Activated CD8-positive, alpha-beta T cell treated with anti-CD3 and anti-CD28 coated beads for 36 hours (primary cell): ENCODE measurements at regions not wholly inside any gene's neighbourhood (a gene's known extent, or its start where the extent isn't known, plus 50 kb on each side); places are given as distances from the start of the nearest gene placed in this dataset.

ENCODE experiments used
- ATAC-seq: fragments of 200-7000 bp; cut with Tn5 transposase; one replicate; pipeline ENCODE4 v1.10.0; 2021; ENCODE audit warnings: mild to moderate bottlenecking, moderate library complexity
- CTCF ChIA-PET: fragments of 350-600 bp; sonication (Branson Sonifier 250); formaldehyde crosslinking; loops from one replicate; lab custom pipeline; 2021; ENCODE audit warnings: antibody characterized with exemption; lab: Charles Lee
- POLR2A ChIA-PET: fragments of 350-600 bp; sonication (Branson Sonifier 250); formaldehyde crosslinking; loops from one replicate; lab custom pipeline; 2021; ENCODE audit warnings: antibody characterized with exemption; lab: Charles Lee
- DNase-seq: peaks from one replicate; pipeline ENCODE4 v3.0.0-alpha.2; 2020
- H3K27ac Mint-ChIP-seq: one replicate; pipeline ENCODE4 v1.8.0; 2021; ENCODE audit warnings: mild to moderate bottlenecking, mixed read lengths
- H3K27me3 Mint-ChIP-seq: one replicate; pipeline ENCODE4 v1.8.0; 2021; ENCODE audit warnings: mixed read lengths
- H3K36me3 Mint-ChIP-seq: one replicate; pipeline ENCODE4 v1.8.0; 2021; ENCODE audit warnings: low read depth, mixed read lengths
- H3K4me1 Mint-ChIP-seq: one replicate; pipeline ENCODE4 v1.8.0; 2021; ENCODE audit warnings: low read depth, mixed read lengths
- H3K4me3 Mint-ChIP-seq: one replicate; pipeline ENCODE4 v1.8.0; 2021; ENCODE audit warnings: mild to moderate bottlenecking, moderate library complexity, mixed read lengths
- H3K9me3 Mint-ChIP-seq: one replicate; pipeline ENCODE4 v1.8.0; 2021; ENCODE audit warnings: mixed read lengths
- intact Hi-C: fragments of 100-400 bp; cut with micrococcal nuclease; formaldehyde crosslinking; loops from one replicate; pipeline ENCODE4 v1.10.0; 2022
- TF ChIP-seq, protein P1 (sequence below): fragments of 200-600 bp; IDR thresholded peaks from one replicate; pipeline ENCODE4 v1.8.0; 2022; ENCODE audit warnings: antibody characterized with exemption, mild to moderate bottlenecking

DNA sequence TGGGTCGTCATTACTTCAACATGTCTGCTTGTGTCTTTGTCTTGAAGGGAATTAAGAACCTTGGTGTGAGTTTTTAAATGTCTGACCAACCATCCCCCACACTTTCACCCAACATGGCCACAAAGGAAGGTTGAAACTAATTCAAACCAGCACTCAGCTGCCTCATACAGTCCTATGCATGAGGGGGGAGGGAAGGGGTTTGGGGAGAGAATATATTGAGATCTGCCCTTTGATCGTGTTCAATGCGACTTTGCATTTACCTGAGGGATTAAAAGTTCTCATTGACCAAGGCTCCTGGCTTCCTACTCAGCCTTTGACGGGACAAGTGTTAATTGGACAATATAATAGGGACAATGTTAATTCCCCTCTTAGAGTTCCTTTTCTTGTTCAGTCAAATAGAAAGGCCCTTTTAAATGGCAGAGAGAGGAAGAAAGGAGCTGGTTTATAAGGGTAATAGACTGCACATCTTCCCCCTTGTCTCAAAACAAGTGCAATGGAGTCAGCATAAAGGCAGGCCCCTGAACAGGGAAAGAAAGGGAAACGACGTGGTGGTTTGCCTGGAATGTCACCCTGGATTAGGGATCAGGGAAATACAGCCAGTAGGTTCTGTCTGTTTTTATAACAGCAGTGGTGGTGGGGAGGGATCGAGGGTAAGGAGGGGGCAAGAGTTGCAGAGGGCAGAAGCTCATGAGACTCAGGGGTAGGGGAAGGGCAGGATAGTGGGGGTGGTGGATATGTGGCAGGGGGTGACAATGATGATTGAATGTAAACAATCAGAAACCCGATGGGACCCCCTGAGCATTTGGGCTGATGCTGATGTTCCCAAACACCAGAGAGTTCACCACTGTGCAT is 198.7 kb downstream of the MYCN start:
- H3K4me1 Mint-ChIP-seq: no peaks in the 10 kb centered on the region
- H3K4me3 Mint-ChIP-seq: no peak overlapping the region
- peaks cover 4% of the 10 kb centered on the region for H3K9me3 Mint-ChIP-seq
- CTCF ChIA-PET: no interaction called here
- intact Hi-C loops: no loop called here
- DNase-seq (no peak), ATAC-seq (no peak)
- H3K36me3 Mint-ChIP-seq: no peaks in the 10 kb centered on the region
- no peak overlapping the region for H3K27ac Mint-ChIP-seq
- TF ChIP-seq, protein P1, sequence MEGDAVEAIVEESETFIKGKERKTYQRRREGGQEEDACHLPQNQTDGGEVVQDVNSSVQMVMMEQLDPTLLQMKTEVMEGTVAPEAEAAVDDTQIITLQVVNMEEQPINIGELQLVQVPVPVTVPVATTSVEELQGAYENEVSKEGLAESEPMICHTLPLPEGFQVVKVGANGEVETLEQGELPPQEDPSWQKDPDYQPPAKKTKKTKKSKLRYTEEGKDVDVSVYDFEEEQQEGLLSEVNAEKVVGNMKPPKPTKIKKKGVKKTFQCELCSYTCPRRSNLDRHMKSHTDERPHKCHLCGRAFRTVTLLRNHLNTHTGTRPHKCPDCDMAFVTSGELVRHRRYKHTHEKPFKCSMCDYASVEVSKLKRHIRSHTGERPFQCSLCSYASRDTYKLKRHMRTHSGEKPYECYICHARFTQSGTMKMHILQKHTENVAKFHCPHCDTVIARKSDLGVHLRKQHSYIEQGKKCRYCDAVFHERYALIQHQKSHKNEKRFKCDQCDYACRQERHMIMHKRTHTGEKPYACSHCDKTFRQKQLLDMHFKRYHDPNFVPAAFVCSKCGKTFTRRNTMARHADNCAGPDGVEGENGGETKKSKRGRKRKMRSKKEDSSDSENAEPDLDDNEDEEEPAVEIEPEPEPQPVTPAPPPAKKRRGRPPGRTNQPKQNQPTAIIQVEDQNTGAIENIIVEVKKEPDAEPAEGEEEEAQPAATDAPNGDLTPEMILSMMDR: no peak
- POLR2A ChIA-PET: no interaction called here
- peaks cover 2% of the 10 kb centered on the region for H3K27me3 Mint-ChIP-seq

DNA sequence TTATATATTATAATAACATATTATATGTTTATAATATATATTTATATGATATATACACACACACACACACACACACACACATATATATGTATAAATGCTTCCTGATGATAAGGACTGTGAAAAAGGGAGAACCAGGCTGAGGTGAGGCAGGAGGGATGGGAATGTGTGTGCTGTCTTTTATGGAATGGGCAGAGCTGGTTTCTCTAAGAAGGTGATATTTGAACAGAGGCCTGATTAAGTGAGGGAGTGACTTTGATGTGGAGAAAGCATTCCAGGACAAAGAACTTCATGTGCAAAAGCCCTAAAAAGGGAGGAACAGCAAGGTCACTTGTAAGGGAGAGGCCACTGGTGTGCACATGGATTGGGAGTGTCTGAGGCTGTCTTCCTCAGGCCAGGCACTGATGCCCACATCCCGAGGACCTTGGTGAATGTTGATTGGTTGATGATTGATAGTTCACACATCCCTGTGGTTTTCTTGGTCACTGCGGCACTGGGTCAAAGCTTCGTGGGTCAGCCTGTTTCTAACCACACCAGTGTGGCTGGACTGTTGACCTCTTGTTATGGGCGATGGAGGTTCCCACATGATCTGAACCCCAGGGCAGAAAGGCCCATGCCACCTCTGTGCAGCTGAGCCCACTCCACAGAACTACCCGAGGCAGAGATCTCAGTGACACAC is 196.9 kb downstream of the MYCN start:
- intact Hi-C loops: no loop called here
- ATAC-seq (no peak), DNase-seq (no peak)
- no peaks in the 10 kb centered on the region for H3K36me3 Mint-ChIP-seq
- peaks cover 2% of the 10 kb centered on the region for H3K27me3 Mint-ChIP-seq
- H3K4me1 Mint-ChIP-seq: no peaks in the 10 kb centered on the region
- ChIA-PET POLR2A (no interaction called here), CTCF (no interaction called here)
- no peaks in the 10 kb centered on the region for H3K9me3 Mint-ChIP-seq
- H3K27ac Mint-ChIP-seq: no peak overlapping the region
- TF ChIP-seq, protein P1: no peak
- no peak overlapping the region for H3K4me3 Mint-ChIP-seq

DNA sequence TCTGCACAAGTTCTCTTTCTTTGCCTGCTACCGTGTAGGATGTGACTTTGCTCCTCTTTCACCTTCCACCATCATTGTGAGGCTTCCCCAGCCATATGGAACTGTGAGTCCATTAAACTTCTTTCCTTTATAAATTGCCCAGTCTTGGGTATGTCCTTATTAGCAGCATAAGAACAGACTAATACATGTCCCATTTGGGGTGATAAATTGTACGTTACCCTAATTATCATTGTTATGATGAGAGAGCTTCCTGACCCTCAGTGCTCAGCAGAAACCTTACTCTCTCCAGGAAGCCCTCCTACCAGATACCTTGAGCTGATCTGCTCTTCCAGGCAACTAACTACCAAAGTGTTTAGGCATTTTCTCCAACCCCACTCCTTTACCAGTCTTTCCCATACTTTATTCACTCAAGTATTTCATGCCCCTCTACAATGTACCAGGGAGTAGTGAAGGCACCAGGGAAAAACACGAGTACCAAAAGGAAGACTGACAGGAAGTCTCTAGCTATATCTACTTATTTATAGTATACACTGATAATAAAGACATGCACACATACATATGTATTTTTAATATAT is 196.2 kb downstream of the MYCN start:
- H3K9me3 Mint-ChIP-seq: no peaks in the 10 kb centered on the region
- H3K27me3 Mint-ChIP-seq: peaks cover 2% of the 10 kb centered on the region
- H3K36me3 Mint-ChIP-seq: no peaks in the 10 kb centered on the region
- TF ChIP-seq, protein P1: no peak
- no peaks in the 10 kb centered on the region for H3K4me1 Mint-ChIP-seq
- no peak for DNase-seq
- no peak for ATAC-seq
- intact Hi-C loops: no loop called here
- no peak overlapping the region for H3K4me3 Mint-ChIP-seq
- no peak overlapping the region for H3K27ac Mint-ChIP-seq
- POLR2A ChIA-PET: interaction anchor here (0.9 kb wide), 1 partner anchor 10 kb away, joined by 3 read pairs; no protein-coding TSS in a partner anchor
- CTCF ChIA-PET: no interaction called here

DNA sequence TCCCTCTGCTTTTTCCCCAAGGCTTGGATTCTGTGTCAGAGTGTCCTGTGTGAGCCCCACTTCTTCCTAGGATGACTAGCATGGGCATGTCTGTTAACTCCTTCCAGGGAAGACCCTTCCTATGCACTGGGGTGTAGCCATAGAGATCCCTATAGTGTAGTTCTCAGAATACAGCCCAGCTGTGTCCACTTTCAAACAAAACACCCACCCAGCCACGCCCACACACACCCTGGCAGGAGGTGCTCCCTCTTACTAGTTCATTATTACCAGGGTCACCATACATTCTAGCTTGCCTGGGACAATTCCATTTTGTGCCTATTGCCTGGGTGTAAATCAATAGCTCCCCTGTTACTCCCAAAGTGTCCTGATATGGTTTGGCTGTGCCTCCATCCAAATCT is 195.6 kb downstream of the MYCN start:
- TF ChIP-seq, protein P1: no peak
- ChIA-PET POLR2A (interaction anchor here (0.9 kb wide), 1 partner anchor 9 kb away, joined by 3 read pairs; no protein-coding TSS in a partner anchor), CTCF (interaction anchor here (0.6 to 0.7 kb wide), 2 partner anchors 196 to 619 kb away, joined by 3 read pairs; partner anchors contain the start of gene MYCN)
- Mint-ChIP-seq H3K9me3 (no peaks in the 10 kb centered on the region), H3K27me3 (peaks cover 2% of the 10 kb centered on the region), H3K4me3 (no peak overlapping the region), H3K27ac (no peak overlapping the region), H3K4me1 (no peaks in the 10 kb centered on the region), H3K36me3 (no peaks in the 10 kb centered on the region)
- intact Hi-C loops: no loop called here
- ATAC-seq (no peak), DNase-seq (no peak)
